GM19463 (cell line): ENCODE measurements at regions not wholly inside any gene's neighbourhood (a gene's known extent, or its start where the extent isn't known, plus 50 kb on each side); places are given as distances from the start of the nearest gene placed in this dataset.

ENCODE experiments used
- ATAC-seq: cut with Tn5 transposase; IDR thresholded peaks from one replicate; pipeline ENCODE4 v1.9.1; 2021; ENCODE audit warnings: mild to moderate bottlenecking, moderate library complexity; ENCODE audit not compliant: unreplicated experiment

DNA sequence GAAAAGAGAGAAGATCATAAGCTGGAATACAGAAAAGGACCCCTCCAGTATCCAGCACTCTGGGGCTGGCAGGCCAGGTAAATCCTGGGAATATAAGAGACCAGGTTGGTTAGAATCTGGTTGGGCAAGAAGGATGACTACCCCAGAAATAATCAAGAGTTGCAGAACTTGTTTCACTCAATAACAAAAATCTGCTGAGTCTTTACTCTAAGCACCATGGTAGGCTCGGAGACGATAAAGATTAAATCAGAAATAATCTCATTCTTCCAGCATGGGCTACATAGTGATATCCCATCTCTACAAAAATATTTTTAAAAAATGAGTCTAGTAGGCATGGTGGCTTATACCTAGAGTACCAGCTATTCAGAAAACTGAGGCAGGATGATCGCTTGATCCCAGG lies 138.0 kb upstream of the KCNJ16 start:
- ATAC-seq, result no peak

- ATAC-seq, result no peak
Observed at GRCh38 chr17:69943058-69943457, 132.0 kb upstream of the KCNJ16 start.

- ATAC-seq, result no peak
Observed at GRCh38 chr17:69944406-69944805, 130.6 kb upstream of the KCNJ16 start.

- ATAC-seq, result no peak
Observed at GRCh38 chr17:69945698-69946185, 129.3 kb upstream of the KCNJ16 start.

- ATAC-seq, result no peak
Observed at GRCh38 chr17:69947027-69947759, 127.8 kb upstream of the KCNJ16 start.

GRCh38 chr17:69948406-69948805 lies 126.6 kb upstream of the KCNJ16 start:
- no peak for ATAC-seq

- ATAC-seq, result no peak
Observed at GRCh38 chr17:69949496-69949895, 125.5 kb upstream of the KCNJ16 start.

DNA sequence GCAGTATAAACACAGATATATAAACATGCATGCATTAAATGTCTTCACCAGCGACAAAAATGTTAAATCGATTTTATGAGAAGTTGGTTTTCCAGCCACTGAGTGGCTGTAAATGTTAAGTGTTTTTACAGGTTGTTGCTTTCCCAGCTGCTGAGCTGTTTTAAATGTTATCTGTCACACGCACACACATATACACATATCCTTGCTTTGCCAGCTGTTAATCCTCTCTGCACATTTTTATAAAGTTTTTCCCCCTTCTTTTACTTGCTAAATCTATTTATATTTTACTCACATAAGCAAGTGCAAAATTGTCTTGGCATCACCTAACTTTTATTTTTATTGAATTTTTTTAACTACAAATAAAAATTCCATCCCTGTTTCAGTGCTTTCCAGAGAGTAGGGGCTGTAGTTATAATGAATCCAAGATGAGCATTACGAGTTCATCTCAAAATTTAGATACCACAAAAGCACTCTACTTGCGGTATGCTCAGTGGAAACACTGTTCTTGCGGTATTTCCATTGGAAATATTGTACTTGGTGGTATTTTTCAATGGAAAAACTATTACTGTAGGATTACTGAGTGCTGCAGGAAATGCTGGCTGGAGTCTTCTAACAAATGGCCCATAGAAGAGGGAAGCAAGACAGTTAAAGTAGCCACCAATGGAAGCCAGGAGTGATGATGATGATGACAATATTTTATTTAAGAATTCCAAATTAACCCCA lies 124.9 kb upstream of the KCNJ16 start:
- no peak for ATAC-seq

GRCh38 chr17:69950701-69951418 lies 124.2 kb upstream of the KCNJ16 start:
- ATAC-seq, result no peak

DNA sequence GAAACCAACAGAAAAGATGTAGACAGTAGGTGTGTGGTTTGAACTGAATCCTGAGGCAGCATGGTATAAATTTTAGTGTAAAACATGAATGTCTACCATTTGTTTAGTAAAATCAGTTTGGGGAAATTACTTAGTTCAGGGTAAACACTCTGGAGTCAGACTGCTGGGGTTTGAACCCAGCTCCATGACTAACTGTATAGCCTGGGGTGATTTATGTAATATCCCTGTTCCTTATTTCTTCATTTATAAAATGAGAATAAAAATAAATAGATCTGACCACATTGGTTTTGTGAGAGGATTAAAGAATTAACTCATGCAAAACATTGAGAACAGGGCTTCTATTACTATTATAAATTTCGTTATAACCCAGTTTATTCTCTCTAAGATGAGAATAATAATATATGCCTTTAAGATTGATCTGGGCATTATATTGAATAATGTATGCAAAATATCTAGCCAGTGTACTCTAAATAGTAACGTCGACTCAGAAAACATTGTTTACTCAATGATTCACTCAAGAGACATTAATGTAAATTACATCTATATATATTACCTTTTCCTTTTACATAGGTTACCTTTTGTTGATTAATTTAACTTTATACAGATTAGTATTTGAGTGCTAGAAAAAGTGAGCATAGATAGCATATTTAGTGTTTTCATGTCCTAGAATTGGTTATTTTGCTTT lies 120.6 kb upstream of the KCNJ16 start:
- no peak for ATAC-seq

DNA sequence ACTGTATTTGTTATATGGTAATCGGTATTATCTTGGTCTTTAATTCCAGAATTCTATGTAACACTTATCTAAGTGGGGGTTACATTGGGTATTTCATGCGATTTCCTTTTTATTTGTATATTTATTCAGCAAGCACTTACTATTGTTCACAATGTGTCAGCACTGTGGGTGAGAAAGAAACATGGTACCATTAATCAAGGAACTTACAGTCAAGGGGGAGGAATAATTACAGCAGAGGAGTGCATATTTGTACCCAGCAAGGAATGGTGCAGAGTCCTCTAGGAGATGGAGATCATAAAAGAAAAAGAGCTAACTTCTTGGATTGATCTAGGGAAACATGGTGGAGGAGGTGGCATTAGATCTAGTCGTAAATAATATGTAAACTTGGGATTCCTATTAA lies 117.0 kb upstream of the KCNJ16 start:
- ATAC-seq, result no peak

DNA sequence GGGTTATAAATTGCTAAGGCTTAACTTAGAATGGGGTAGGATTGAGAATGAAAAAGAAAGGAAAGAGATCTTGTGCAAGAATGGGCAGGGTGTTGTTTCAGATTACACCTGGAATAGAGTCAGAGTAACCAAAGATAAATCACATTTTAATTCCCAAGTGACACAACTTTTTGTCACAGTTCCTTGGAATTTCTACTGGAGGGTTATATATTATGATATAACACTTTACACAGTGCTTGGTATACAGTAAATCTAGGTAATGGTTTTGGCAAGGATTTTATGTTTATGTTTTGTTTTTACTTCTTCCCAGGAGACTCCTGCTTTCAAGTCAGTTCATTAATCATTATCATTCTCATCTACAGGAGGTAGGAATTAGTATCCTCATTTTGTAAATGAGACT lies 115.7 kb upstream of the KCNJ16 start:
- ATAC-seq, result no peak

DNA sequence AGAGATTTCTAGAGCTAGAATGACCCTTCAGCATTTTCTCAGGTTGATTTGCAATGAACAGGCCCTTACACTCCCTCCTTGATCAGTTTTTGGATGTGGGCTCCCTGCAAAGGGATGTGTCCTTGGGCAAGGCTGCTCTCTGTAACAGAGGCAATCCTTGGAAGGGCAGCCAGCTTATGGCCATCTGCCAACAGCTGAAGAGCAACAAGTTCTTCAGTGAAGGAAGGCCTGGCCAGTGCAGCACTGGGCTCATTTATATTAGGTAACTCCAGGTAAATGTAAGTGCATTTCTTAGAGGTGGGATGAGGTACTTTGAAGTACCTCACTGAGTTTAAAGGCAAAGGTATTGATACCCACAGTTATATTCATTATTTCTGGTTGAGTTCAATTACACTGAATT lies 114.3 kb upstream of the KCNJ16 start:
- no peak for ATAC-seq

GRCh38 chr17:69961501-69962145 lies 113.4 kb upstream of the KCNJ16 start:
- ATAC-seq, result no peak

- no peak for ATAC-seq
Observed at GRCh38 chr17:69962436-69962995, 112.5 kb upstream of the KCNJ16 start.

GRCh38 chr17:69967910-69968411 lies 107.1 kb upstream of the KCNJ16 start:
- ATAC-seq, result no peak

DNA sequence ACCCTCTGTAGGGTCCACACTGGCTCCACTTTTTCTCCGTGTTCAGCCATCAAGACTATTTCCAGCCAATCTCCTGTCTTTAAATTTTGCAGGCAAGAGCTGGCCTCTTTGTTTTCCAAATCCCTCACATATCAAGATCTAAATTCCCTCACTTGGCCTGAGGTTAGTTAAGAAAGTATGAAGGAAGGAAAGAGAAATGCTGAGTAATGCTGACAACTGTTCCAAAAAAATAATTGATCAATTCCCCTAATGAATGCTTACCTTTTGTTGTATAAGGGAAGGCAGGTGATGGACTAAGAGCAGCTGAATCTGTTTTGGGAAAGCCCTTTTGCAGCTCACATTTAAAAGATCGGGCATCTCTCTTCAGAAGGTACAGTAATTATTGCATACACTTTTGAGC lies 105.1 kb upstream of the KCNJ16 start:
- ATAC-seq, result no peak

DNA sequence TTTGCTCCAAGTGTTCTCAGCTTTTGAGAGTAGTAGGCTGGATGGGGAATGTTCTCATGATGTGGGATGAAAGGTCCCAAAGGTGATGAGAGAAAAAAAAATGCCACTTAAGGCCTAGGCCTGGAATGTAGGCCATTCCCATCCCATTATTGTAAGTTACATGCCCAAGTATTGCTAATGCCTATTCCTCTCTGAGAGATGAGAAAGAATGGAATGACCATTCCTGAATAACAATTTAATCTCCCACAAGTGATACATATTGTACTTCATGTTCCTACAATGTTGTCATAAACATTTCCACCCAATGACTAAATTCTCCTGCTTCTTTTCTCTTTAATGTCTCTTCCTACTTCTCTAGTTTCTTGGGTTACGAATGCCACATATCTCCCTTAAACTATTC lies 102.8 kb upstream of the KCNJ16 start:
- no peak for ATAC-seq

- no peak for ATAC-seq
Observed at GRCh38 chr17:69975808-69976207, 99.2 kb upstream of the KCNJ16 start.

DNA sequence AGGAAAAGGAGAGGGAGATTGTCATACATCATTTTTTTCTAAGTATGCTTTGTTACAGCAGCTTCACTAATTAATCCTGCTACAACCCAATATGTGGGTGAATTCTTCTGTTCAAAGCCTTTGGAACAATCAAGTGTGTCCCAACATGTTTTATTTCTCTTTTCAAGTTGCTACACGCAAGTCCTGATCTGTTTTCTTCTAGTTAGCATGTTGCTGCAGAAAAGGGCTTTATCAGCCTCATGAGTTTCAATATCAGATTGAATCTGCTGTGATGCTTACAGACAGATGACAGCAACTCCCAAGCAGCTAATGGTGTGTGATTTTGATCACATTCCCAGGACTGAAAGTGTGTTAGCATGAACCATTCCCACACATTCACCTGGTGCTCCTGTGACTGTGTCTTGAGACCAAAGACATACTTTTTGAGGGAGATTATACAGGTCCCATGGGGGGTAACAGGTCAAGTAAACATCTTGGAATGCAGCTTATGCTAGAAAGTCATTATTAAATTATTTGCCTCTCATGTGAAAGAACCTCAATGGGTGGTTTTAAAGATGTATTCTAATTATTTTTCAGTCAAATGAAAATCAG lies 96.9 kb upstream of the KCNJ16 start:
- ATAC-seq, result no peak
